IMR-90 (cell line): ENCODE measurements at regions not wholly inside any gene's neighbourhood (a gene's known extent, or its start where the extent isn't known, plus 50 kb on each side); places are given as distances from the start of the nearest gene placed in this dataset.

Experiments
- ATAC-seq: fragments of 200-7000 bp; cut with Tn5 transposase; 2 replicates; pipeline ENCODE4 v1.9.1; 2020; ENCODE audit warnings: low read depth, mild to moderate bottlenecking, moderate library complexity
- BruUV-seq: library from RNA; stranded (reverse); fragments of 400-500 nt; replicated peaks from 2 replicates; lab custom pipeline; 2021; lab: Mats Ljungman, UMichigan
- CTCF ChIA-PET: fragments of 300-600 bp; formaldehyde crosslinking; extraction: SDS; loops from one replicate; lab custom pipeline; 2021; ENCODE audit warnings: antibody characterized with exemption; lab: Yijun Ruan, JAX
- POLR2A ChIA-PET: fragments of 300-600 bp; sonication (Branson Sonifier 250); formaldehyde crosslinking; loops from one replicate; lab custom pipeline; 2022; ENCODE audit warnings: antibody characterized with exemption; ENCODE audit not compliant: unreplicated experiment; lab: Charles Lee
- DNase-seq: peaks from one replicate; pipeline ENCODE4 v3.0.0; 2013
- H2AFZ ChIP-seq: replicated peaks from 2 replicates; pipeline ENCODE3; 2013; ENCODE audit warnings: low read length, mild to moderate bottlenecking; ENCODE audit not compliant: poor library complexity
- H2AK5ac ChIP-seq: 2 replicates; pipeline ENCODE4 v1.6.1; 2013; ENCODE audit warnings: low read depth, low read length, inconsistent platforms
- H2AK9ac ChIP-seq: replicated peaks from 2 replicates; pipeline ENCODE3; 2013; ENCODE audit warnings: mild to moderate bottlenecking, low read depth, low read length, moderate library complexity; ENCODE audit not compliant: poor library complexity
- H2BK120ac ChIP-seq: 2 replicates; pipeline ENCODE4 v1.6.1; 2013; ENCODE audit warnings: low read depth, low read length, inconsistent platforms
- H2BK15ac ChIP-seq: 3 replicates; pipeline ENCODE4 v1.6.1; 2013; ENCODE audit warnings: low read depth, low read length, inconsistent platforms
- H2BK20ac ChIP-seq: 2 replicates; pipeline ENCODE4 v1.6.1; 2013; ENCODE audit warnings: low read depth, mild to moderate bottlenecking, inconsistent platforms, low read length, moderate library complexity
- H2BK5ac ChIP-seq: 2 replicates; pipeline ENCODE4 v1.6.1; 2013; ENCODE audit warnings: mild to moderate bottlenecking, low read depth, low read length, inconsistent platforms; ENCODE audit not compliant: poor library complexity, severe bottlenecking
- H3K14ac ChIP-seq: replicated peaks from 2 replicates; pipeline ENCODE4 v1.6.1; 2013; ENCODE audit warnings: low read depth, low read length, inconsistent platforms
- H3K18ac ChIP-seq: 2 replicates; pipeline ENCODE4 v1.6.1; 2013; ENCODE audit warnings: low read depth, low read length, control low read depth
- H3K23ac ChIP-seq: 2 replicates; pipeline ENCODE4 v1.6.1; 2013; ENCODE audit warnings: low read depth, low read length, inconsistent platforms
- H3K27ac ChIP-seq: 2 replicates; pipeline ENCODE4 v1.5.1; 2013; ENCODE audit warnings: mild to moderate bottlenecking, control low read depth, low read length; ENCODE audit not compliant: insufficient read depth
- H3K27me3 ChIP-seq: 2 replicates; pipeline ENCODE4 v1.6.1; 2013; ENCODE audit warnings: low read length; ENCODE audit not compliant: control insufficient read depth, insufficient read depth
- H3K36me3 ChIP-seq: 2 replicates; pipeline ENCODE4 v1.6.1; 2013; ENCODE audit warnings: low read length, mixed read lengths; ENCODE audit not compliant: control insufficient read depth, insufficient read depth
- H3K4ac ChIP-seq: 2 replicates; pipeline ENCODE4 v1.6.1; 2013; ENCODE audit warnings: low read depth, low read length, inconsistent platforms
- H3K4me1 ChIP-seq: 2 replicates; pipeline ENCODE4 v1.6.1; 2013; ENCODE audit warnings: low read length, mixed read lengths; ENCODE audit not compliant: control insufficient read depth, insufficient read depth
- H3K4me2 ChIP-seq: 2 replicates; pipeline ENCODE4 v1.6.1; 2013; ENCODE audit warnings: low read depth, mild to moderate bottlenecking, control low read depth, low read length, moderate library complexity
- H3K4me3 ChIP-seq: 2 replicates; pipeline ENCODE4 v1.5.1; 2013; ENCODE audit warnings: low read depth, mild to moderate bottlenecking, control low read depth, low read length, moderate library complexity; ENCODE audit not compliant: insufficient read depth
- H3K56ac ChIP-seq: 2 replicates; pipeline ENCODE4 v1.6.1; 2013; ENCODE audit warnings: low read length, inconsistent platforms; ENCODE audit not compliant: insufficient read depth; ENCODE audit errors: extremely low read depth
- H3K79me1 ChIP-seq, 2 experiments: 2 replicates each; pipeline ENCODE4 v1.6.1; 2013; ENCODE audit warnings: low read length in 2 of 2, inconsistent platforms in 1 of 2, low read depth in 1 of 2
- H3K9ac ChIP-seq: 2 replicates; pipeline ENCODE4 v1.6.1; 2013; ENCODE audit warnings: low read depth, low read length, control low read depth
- H3K9me1 ChIP-seq: 2 replicates; pipeline ENCODE4 v1.6.1; 2013; ENCODE audit warnings: low read length, inconsistent platforms; ENCODE audit not compliant: insufficient read depth
- H3K9me3 ChIP-seq: 2 replicates; pipeline ENCODE4 v1.6.1; 2013; ENCODE audit warnings: low read length; ENCODE audit not compliant: control insufficient read depth, insufficient read depth
- H4K20me1 ChIP-seq: 2 replicates; pipeline ENCODE4 v1.6.1; 2013; ENCODE audit warnings: low read length, inconsistent platforms; ENCODE audit not compliant: insufficient read depth
- H4K5ac ChIP-seq: 2 replicates; pipeline ENCODE4 v1.6.1; 2013; ENCODE audit warnings: mild to moderate bottlenecking, low read depth, low read length, control low read depth
- H4K8ac ChIP-seq, 2 experiments: 2 replicates each; pipeline ENCODE4 v1.6.1; 2013; ENCODE audit warnings: low read depth in 2 of 2, low read length in 2 of 2, control low read depth in 1 of 2, inconsistent platforms in 1 of 2
- H4K91ac ChIP-seq: 2 replicates; pipeline ENCODE4 v1.6.1; 2013; ENCODE audit warnings: low read depth, low read length, inconsistent platforms; ENCODE audit not compliant: insufficient read depth
- BHLHE40 ChIP-seq: fragments of 150-350 bp; IDR thresholded peaks from 2 replicates; pipeline ENCODE4 v1.6.1; 2016; ENCODE audit warnings: mild to moderate bottlenecking, low read depth, low read length
- CHD1 ChIP-seq: IDR thresholded peaks from 2 replicates; pipeline ENCODE4 v1.6.1; 2012; ENCODE audit warnings: low read depth, low read length, improper control_type of control experiment
- FOS ChIP-seq: fragments of 150-350 bp; IDR thresholded peaks from 2 replicates; pipeline ENCODE4 v1.6.1; 2016; ENCODE audit warnings: low read depth, low read length
- MXI1 ChIP-seq: IDR thresholded peaks from 2 replicates; pipeline ENCODE4 v1.6.1; 2012; ENCODE audit warnings: low read depth, mild to moderate bottlenecking, low read length, moderate library complexity, borderline replicate concordance
- NFE2L2 ChIP-seq: fragments of 150-350 bp; IDR thresholded peaks from 2 replicates; pipeline ENCODE4 v1.6.1; 2016; ENCODE audit warnings: low read depth, mild to moderate bottlenecking, low read length
- POLR2A ChIP-seq: IDR thresholded peaks from 2 replicates; pipeline ENCODE4 v1.6.1; 2012; ENCODE audit warnings: mild to moderate bottlenecking, low read depth, low read length
- RAD21 ChIP-seq: IDR thresholded peaks from 2 replicates; pipeline ENCODE4 v1.6.1; 2012; ENCODE audit warnings: low read length, improper control_type of control experiment
- RCOR1 ChIP-seq: IDR thresholded peaks from 2 replicates; pipeline ENCODE4 v1.6.1; 2012; ENCODE audit warnings: mild to moderate bottlenecking, low read length, improper control_type of control experiment; ENCODE audit not compliant: insufficient replicate concordance
- WGBS, 2 experiments: methylation state at CpG; one replicate each; pipeline versions ENCODE4 v1.1.5 to v1.1.7; 2013; ENCODE audit warnings: missing lambda C conversion rate in 2 of 2; ENCODE audit not compliant: insufficient read length in 1 of 2; ENCODE audit errors: extremely low coverage in 2 of 2; 5-methylcytosine and 5-hydroxymethylcytosine counted together
- dilution Hi-C: fragments of 300-500 bp; cut with HindIII; formaldehyde crosslinking; loops from one replicate; pipeline ENCODE4 v1.14.3; 2018; ENCODE audit warnings: low sequenced_read_pairs; ENCODE audit not compliant: unreplicated experiment
- in situ Hi-C: fragments of 300-500 bp; cut with MboI; formaldehyde crosslinking; loops from 3 replicates; pipeline ENCODE4 v1.14.3; 2019; ENCODE audit warnings: low sequenced_read_pairs, inconsistent platforms, mixed read lengths
- intact Hi-C: fragments of 100-400 bp; cut with micrococcal nuclease; formaldehyde crosslinking; loops from 2 replicates; pipeline ENCODE4 v1.10.0; 2022
- TF ChIP-seq, protein P1 (sequence below): conservative IDR thresholded peaks from 2 replicates; pipeline ENCODE4 v1.5.1; 2012; ENCODE audit warnings: mild to moderate bottlenecking, low read depth, low read length, improper control_type of control experiment
- TF ChIP-seq, protein P2 (sequence below): fragments of 150-350 bp; IDR thresholded peaks from 2 replicates; pipeline ENCODE4 v1.6.1; 2017; ENCODE audit warnings: mild to moderate bottlenecking, antibody characterized with exemption, low read length, low read depth

GRCh38 chr16:60605176-60605575, 1431.1 kb downstream of the CDH8 start:
- ATAC-seq (no peak), DNase-seq (no peak)
- Histone ChIP-seq H3K27ac (no peak overlapping the region), H3K36me3 (no peaks in the 10 kb centered on the region), H2AFZ (no peak overlapping the region), H3K14ac (no peak overlapping the region), H3K4me1 (no peaks in the 10 kb centered on the region), H2AK5ac (no peak overlapping the region), H2BK5ac (no peak overlapping the region), H2BK20ac (no peak overlapping the region), H4K20me1 (no peaks in the 10 kb centered on the region), H3K79me1 (no peaks in the 10 kb centered on the region), H3K27me3 (no peaks in the 10 kb centered on the region), H4K8ac (no peak overlapping the region), H3K4me3 (no peak overlapping the region), H3K4ac (no peak overlapping the region), H2BK15ac (no peak overlapping the region), H2AK9ac (no peak overlapping the region), H3K9me1 (no peaks in the 10 kb centered on the region), H4K5ac (no peak overlapping the region), H4K91ac (no peak overlapping the region), H3K18ac (no peak overlapping the region), H3K56ac (no peak overlapping the region), H3K23ac (no peak overlapping the region), H3K4me2 (no peak overlapping the region), H3K9ac (no peak overlapping the region), H2BK120ac (no peak overlapping the region), H3K9me3 (peaks cover 5% of the 10 kb centered on the region; the same call in 1 of the 2 replicates)
- ChIA-PET POLR2A (no interaction called here), CTCF (no interaction called here)
- intact Hi-C loops (no loop called here), dilution Hi-C loops (no loop called here), in situ Hi-C loops (no loop called here)
- TF ChIP-seq CHD1 (no peak), FOS (no peak), RCOR1 (no peak), POLR2A (no peak), MXI1 (no peak), RAD21 (no peak), NFE2L2 (no peak), BHLHE40 (no peak)
- TF ChIP-seq, protein P1, sequence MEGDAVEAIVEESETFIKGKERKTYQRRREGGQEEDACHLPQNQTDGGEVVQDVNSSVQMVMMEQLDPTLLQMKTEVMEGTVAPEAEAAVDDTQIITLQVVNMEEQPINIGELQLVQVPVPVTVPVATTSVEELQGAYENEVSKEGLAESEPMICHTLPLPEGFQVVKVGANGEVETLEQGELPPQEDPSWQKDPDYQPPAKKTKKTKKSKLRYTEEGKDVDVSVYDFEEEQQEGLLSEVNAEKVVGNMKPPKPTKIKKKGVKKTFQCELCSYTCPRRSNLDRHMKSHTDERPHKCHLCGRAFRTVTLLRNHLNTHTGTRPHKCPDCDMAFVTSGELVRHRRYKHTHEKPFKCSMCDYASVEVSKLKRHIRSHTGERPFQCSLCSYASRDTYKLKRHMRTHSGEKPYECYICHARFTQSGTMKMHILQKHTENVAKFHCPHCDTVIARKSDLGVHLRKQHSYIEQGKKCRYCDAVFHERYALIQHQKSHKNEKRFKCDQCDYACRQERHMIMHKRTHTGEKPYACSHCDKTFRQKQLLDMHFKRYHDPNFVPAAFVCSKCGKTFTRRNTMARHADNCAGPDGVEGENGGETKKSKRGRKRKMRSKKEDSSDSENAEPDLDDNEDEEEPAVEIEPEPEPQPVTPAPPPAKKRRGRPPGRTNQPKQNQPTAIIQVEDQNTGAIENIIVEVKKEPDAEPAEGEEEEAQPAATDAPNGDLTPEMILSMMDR = no peak
- TF ChIP-seq, protein P2, sequence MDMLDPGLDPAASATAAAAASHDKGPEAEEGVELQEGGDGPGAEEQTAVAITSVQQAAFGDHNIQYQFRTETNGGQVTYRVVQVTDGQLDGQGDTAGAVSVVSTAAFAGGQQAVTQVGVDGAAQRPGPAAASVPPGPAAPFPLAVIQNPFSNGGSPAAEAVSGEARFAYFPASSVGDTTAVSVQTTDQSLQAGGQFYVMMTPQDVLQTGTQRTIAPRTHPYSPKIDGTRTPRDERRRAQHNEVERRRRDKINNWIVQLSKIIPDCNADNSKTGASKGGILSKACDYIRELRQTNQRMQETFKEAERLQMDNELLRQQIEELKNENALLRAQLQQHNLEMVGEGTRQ = no peak
- no TSS peak for BruUV-seq
- 83% methylated on average over 1 of the region's 3 CpGs; no CpG with 5 or more reads in 1 of the 2 experiments for WGBS, 2 experiments
